ENCODE measurements at regions not wholly inside any gene's neighbourhood (a gene's known extent, or its start where the extent isn't known, plus 50 kb on each side); places are given as distances from the start of the nearest gene placed in this dataset.
"Not testable (repeated sequence)": the region's sequence is repeated elsewhere in the genome, so short reads cannot be mapped to it uniquely, and the experiment has no call there.

GRCh38 chr16:16625140-16625539 is 246.2 kb downstream of the NPIPA7 start:
- TF ChIP-seq CTCF (IDR thresholded peaks at IDR 0.05 in 8 of 11, conservative IDR thresholded peaks at IDR 0.05 in 3 of 11); POLR2A (IDR thresholded peaks at IDR 0.05): not testable (repeated sequence)
